ENCODE measurements at regions not wholly inside any gene's neighbourhood (a gene's known extent, or its start where the extent isn't known, plus 50 kb on each side); places are given as distances from the start of the nearest gene placed in this dataset.

DNA sequence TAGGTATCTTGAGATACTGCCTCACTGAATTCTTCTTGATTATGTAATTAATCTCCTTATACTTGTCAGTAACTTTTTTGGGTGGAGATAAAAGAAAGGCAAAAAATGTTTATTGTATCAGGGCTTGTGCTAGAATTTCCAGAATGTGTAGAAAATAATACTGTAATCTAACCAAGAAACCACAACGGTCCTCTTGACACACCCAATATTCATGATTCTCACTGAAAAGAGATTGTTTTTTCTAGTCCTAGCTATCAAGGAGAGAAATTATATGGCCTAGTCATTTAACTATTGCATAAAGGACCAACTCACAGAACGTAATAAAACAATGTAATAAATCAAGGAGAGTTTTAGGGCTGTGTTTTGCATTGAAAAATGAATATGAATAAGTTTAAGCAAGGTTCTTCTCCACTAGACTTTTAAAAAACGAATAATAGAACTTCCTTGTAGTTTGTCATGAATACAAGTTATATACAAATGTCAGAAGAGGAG lies 80.0 kb upstream of the STEAP4 start:
- no peaks in the 10 kb centered on the region for H3K36me3 ChIP-seq
- no peaks in the 10 kb centered on the region for H3K27me3 ChIP-seq
- no peaks in the 10 kb centered on the region for H3K4me1 ChIP-seq
- H3K27ac ChIP-seq, result no peak overlapping the region
- ATAC-seq (no peak), DNase-seq (no peak)
- intact Hi-C loops (cut with DNase I), result no loop called here
- no peaks in the 10 kb centered on the region for H3K9me3 ChIP-seq
- TF ChIP-seq, protein P1, sequence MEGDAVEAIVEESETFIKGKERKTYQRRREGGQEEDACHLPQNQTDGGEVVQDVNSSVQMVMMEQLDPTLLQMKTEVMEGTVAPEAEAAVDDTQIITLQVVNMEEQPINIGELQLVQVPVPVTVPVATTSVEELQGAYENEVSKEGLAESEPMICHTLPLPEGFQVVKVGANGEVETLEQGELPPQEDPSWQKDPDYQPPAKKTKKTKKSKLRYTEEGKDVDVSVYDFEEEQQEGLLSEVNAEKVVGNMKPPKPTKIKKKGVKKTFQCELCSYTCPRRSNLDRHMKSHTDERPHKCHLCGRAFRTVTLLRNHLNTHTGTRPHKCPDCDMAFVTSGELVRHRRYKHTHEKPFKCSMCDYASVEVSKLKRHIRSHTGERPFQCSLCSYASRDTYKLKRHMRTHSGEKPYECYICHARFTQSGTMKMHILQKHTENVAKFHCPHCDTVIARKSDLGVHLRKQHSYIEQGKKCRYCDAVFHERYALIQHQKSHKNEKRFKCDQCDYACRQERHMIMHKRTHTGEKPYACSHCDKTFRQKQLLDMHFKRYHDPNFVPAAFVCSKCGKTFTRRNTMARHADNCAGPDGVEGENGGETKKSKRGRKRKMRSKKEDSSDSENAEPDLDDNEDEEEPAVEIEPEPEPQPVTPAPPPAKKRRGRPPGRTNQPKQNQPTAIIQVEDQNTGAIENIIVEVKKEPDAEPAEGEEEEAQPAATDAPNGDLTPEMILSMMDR (IDR thresholded peaks at IDR 0.05), result no peak
- no peak overlapping the region for H3K4me3 ChIP-seq

GRCh38 chr7:88377434-88377833 lies 70.7 kb upstream of the STEAP4 start:
- intact Hi-C loops (cut with DNase I), result no loop called here
- no peak overlapping the region for H3K27ac ChIP-seq
- no peaks in the 10 kb centered on the region for H3K27me3 ChIP-seq
- TF ChIP-seq, protein P1 (IDR thresholded peaks at IDR 0.05), result no peak
- DNase-seq (no peak), ATAC-seq (no peak)
- H3K4me1 ChIP-seq, result no peaks in the 10 kb centered on the region
- no peaks in the 10 kb centered on the region for H3K9me3 ChIP-seq
- H3K36me3 ChIP-seq, result no peaks in the 10 kb centered on the region
- no peak overlapping the region for H3K4me3 ChIP-seq

DNA sequence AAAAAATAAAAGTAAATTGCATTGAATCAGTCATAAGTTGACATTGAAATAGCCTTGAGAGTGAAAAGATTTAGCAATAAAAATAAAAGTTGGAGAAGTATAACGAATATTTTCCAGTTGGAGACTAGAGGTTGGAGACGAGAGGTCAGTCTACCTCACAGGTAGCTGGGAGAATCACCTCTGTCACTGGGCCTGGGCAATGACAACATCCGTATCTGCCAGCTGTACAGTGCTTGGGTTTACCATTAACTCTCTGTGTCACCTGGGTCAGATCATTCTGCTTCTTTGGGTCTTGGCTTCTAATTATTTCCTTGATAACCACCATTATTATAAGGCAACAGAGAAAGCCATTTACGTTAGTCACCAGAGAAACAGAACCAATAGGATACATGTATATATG lies 62.0 kb upstream of the STEAP4 start:
- no peak for DNase-seq

GRCh38 chr7:88366845-88367244 lies 60.2 kb upstream of the STEAP4 start:
- intact Hi-C loops (cut with DNase I), result loop anchor here (10.0 kb wide), 1 partner anchor 122 kb away; no protein-coding TSS in a partner anchor
- no peaks in the 10 kb centered on the region for H3K4me1 ChIP-seq
- TF ChIP-seq, protein P1 (IDR thresholded peaks at IDR 0.05), result no peak

More for the DNA sequence above, 62.0 kb upstream of the STEAP4 start:
- Histone ChIP-seq H3K9me3 (no peaks in the 10 kb centered on the region), H3K27ac (no peak overlapping the region), H3K27me3 (no peaks in the 10 kb centered on the region), H3K36me3 (no peaks in the 10 kb centered on the region), H3K4me1 (no peaks in the 10 kb centered on the region), H3K4me3 (no peak overlapping the region)
- ATAC-seq, result no peak
- TF ChIP-seq, protein P1 (IDR thresholded peaks at IDR 0.05), result no peak
- intact Hi-C loops (cut with DNase I), result loop anchor here (10.0 kb wide), 1 partner anchor 124 kb away; no protein-coding TSS in a partner anchor

DNA sequence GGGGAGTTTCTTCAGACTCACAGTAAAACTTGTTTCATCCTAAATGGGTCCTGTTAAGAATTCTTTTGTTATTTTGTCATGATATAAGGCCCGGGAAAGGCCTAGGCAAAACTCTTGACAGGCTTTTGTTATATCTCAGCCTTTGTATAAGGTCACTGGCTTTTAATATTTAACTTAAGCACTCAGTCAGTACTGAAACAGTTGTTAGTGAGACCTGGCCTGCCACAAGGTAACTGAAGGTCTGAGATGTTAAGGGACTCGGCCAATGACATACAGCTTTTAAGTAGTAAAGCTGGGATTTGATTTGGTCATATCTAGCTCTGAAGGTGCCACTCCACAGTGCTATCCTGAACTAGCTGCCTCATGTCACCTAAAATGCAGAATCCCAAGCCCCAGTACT lies 57.2 kb upstream of the STEAP4 start:
- intact Hi-C loops (cut with DNase I), result loop anchor here (10.0 kb wide), 1 partner anchor 119 kb away; no protein-coding TSS in a partner anchor
- no peak overlapping the region for H3K27ac ChIP-seq
- TF ChIP-seq, protein P1 (IDR thresholded peaks at IDR 0.05), result no peak
- no peak overlapping the region for H3K4me3 ChIP-seq
- no peaks in the 10 kb centered on the region for H3K27me3 ChIP-seq
- ATAC-seq (no peak), DNase-seq (no peak)
- H3K36me3 ChIP-seq, result no peaks in the 10 kb centered on the region
- no peaks in the 10 kb centered on the region for H3K4me1 ChIP-seq
- no peaks in the 10 kb centered on the region for H3K9me3 ChIP-seq

More at GRCh38 chr7:88366845-88367244, 60.2 kb upstream of the STEAP4 start:
- H3K4me3 ChIP-seq, result no peak overlapping the region
- DNase-seq (no peak), ATAC-seq (no peak)
- no peak overlapping the region for H3K27ac ChIP-seq
- H3K9me3 ChIP-seq, result no peaks in the 10 kb centered on the region
- H3K27me3 ChIP-seq, result no peaks in the 10 kb centered on the region
- H3K36me3 ChIP-seq, result no peaks in the 10 kb centered on the region

DNA sequence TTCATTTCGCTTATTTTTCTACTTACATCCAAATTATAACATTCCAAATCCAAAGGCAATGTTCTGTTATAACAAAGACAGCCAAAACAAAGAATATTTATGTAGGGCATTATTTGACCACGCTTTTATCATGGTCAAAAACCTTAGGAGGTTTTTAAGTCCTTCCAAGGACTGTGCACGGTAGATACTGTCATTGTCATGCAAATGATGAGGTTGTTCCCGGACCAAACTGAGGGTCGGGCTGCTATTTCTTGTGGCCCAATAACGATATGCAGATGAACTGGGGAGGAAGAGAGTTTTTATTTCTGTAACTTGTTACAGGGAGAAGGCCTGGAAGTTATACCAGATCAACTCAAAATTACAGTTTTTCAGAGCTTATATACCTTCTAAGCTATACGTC lies 56.6 kb upstream of the STEAP4 start:
- Histone ChIP-seq H3K9me3 (no peaks in the 10 kb centered on the region), H3K36me3 (no peaks in the 10 kb centered on the region), H3K27ac (no peak overlapping the region), H3K27me3 (no peaks in the 10 kb centered on the region), H3K4me3 (no peak overlapping the region), H3K4me1 (no peaks in the 10 kb centered on the region)
- TF ChIP-seq, protein P1 (IDR thresholded peaks at IDR 0.05), result no peak
- intact Hi-C loops (cut with DNase I), result loop anchor here (10.0 kb wide), 1 partner anchor 118 kb away; no protein-coding TSS in a partner anchor
- no peak for ATAC-seq
- DNase-seq, result no peak
